ENCODE measurements at regions not wholly inside any gene's neighbourhood (a gene's known extent, or its start where the extent isn't known, plus 50 kb on each side); places are given as distances from the start of the nearest gene placed in this dataset.
"Not testable (repeated sequence)": the region's sequence is repeated elsewhere in the genome, so short reads cannot be mapped to it uniquely, and the experiment has no call there.

- no peak for DNase-seq
Measured at GRCh38 chr2:142716463-142717242, 160.8 kb upstream of the KYNU start.

- DNase-seq, result no peak
Measured at GRCh38 chr2:142714600-142714999, 162.9 kb upstream of the KYNU start.

- no peak for DNase-seq
Measured at GRCh38 chr2:142710336-142710735, 167.1 kb upstream of the KYNU start.

GRCh38 chr2:142707318-142707717, 170.1 kb upstream of the KYNU start:
- no peak for DNase-seq

DNA sequence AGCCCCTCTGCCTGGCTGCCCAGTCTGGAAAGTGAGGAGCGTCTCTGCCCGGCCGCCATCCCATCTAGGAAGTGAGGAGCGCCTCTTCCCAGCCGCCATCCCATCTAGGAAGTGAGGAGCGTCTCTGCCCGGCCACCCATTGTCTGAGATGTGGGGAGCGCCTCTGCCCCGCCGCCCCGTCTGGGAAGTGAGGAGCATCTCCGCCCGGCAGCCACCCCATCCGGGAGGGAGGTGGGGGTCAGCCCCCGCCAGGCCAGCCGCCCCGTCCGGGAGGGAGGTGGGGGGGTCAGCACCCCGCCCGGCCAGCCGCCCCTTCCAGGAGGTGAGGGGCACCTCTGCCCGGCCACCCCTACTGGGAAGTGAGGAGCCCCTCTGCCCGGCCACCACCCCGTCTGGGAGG, 175.1 kb upstream of the KYNU start:
- DNase-seq, result not testable (repeated sequence)

DNA sequence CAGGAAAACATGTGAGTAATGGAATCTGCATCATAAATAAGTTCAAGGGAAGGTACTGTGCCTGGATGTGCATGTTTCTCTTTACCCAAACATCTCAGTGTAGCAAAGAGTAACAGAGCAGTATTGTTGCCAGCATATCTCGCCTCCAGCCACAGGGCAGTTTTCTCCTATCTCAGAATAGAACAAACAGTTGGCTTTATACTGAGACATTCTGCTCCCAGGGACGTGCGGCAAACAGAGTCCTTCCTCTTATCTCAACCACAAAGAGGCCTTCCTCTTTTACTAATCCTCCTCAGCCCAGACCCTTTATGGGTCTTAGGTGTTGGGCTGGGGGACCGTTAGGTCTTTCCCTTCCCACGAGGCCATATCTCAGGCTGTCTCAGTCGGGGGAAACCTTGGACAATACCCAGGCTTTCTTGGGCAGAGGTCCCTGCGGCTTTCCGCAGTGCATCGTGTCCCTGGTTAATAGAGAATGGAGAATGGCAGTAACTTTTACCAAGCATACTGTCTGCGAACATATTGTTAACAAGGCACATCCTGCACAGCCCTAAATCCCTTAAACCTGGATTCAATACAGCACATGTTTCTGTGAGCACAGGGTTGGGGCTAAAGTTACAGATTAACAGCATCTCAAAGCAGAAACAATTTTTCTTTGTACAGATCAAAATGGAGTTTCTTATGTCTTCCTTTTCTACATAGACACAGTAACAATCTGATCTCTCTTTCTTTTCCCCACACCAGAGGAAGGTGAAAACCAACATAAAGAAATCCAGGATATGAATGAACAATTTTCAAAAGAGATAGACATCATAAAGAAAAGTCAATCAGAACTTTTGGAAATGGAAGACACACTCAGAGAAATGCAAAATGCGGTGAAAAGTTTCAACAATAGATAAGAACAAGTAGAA, 181.9 kb upstream of the KYNU start:
- DNase-seq, result not testable (repeated sequence)

DNA sequence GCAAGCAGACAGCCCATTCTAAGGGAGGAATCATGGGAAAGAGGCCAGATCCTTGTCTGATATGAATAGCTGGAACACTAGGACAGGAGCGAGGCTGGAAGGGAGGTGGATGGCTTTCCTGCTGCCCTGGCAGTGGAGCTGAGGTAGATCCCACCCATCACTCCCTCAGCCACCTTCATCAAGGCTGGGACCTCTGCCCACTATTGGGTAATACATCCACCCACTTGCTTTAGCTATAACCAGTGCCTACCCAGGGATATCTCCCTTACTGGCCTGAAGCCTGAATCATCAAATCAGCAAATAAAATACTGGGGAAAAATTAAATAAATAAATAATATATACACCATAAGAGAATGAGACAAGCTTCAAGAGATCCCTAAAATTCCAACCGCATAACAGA, 183.2 kb upstream of the KYNU start:
- DNase-seq, result no peak

DNA sequence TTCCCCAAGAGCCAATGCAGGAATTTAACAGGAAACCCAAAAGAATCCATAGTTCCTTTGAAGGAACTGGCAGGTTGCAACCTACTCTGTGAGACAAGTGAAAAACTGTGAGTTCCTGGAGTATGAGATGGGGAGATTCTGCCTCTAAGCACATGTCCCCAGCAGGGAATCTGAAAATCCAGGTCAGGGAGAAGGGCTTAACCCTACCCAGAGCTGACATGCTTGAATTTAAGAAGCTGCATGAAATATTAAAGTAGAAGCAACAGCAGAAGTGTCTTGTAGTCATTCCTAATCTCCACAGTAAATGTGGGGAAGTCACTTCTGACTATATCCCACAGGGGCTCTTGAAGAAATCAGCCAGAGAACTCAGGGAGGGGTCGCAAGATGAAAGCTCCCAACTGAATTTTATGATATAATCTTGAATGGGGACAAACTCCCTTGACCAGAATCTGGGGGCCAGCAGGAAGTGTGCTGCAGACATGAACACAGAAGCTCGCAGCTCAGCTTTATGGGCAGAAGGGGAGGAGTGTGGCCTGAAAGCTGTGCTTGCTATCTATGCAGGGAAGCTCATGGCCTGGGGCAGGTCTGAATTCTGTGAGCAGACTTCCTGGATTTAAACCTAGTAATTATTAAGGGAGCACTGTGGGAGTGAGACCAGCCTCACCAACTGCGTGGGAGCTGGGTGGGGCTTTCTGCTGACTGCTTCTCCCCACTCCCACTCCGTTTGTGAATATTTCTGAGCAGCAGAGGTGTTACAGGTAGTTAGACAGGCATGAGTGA, 184.1 kb upstream of the KYNU start:
- no peak for DNase-seq

DNA sequence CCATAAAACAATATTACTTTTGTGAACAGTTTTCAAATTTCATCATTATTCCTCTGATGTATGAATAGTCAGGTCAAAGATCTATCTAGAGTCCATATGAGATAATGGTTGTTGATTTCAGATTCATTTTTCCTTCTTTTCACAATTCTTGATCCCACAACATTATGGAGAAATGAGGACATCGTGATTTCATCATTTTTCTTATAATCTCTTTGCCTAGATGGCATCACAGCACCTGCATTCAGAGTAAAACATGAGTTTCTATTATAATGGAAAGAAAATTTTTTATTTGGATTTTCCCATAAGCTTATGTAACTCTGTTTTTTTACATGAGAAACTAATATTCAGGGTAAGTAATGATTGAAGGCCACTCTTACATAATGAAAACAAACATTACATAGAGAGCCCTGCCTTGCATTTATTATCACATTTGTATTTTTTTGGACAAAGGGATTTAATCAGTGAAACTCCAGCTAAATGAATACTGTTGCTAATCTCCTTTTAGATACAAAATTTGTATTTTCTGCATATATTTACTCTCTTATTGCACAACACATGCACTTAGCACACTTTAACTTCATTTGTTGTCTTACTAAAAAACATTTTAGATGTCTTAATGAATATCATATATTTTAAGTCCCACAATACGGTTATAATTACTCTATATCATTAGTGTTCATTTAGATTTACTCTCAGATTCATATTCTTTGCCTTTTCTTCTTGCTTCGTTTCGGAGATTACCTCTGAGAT, 188.4 kb upstream of the KYNU start:
- DNase-seq, result no peak

DNA sequence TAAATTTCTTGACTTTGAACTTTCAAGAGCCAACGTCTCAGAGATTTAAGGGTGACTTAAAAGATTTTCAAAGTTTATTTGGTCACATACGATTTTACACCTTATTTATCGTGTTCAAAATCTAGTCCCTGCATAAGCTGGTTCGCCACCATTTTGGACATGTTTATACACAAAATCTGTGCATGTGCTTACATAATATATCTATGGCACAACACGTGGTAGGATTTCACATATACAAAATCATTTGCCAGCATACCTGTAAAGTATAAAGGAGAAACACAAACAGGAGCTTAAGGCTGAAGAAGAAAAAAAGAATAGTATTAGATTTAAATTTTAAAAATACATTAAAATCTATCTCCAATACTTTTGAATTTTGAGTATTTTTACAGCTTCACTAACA, 190.0 kb upstream of the KYNU start:
- DNase-seq, result no peak

DNA sequence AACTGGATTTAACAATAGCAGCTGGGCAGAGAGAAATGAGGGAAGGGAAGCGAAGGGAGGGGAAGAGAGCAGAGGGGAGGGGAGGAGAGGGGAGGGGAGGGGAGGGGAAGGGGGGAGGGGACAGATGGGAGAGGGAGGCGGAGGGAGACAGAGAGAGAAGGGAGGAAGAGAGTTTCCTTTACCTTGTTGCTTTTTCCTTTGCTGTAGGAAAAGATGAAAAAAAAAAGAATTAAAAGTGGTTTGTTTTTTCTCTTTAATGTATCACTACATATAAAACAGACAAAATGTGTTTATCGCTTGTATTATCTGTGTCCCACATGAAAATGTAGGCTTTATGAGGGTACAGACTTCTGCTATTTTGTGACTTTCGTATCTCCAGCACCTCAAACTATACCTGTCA, 190.4 kb upstream of the KYNU start:
- DNase-seq, result no peak

- no peak for DNase-seq
Measured at GRCh38 chr2:142684667-142685066, 192.8 kb upstream of the KYNU start.

DNA sequence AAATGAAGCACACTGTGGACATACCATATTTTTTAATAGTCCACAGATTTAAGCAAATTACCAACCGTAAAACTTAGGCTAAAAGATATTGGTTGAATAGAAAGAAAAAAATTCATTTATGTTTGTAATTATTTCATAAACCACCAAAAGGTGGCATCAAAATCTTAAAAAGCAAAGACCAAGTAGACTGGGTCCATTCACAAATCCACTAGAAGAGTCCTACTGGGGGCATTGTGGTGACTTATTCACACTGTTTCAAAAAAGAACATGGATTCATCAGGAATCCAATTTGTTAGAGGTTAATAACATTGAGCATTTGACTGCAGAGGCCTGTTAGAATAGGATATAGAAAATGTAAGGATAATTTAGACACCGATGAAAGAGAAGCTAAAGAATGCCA, 194.9 kb upstream of the KYNU start:
- DNase-seq, result no peak

- no peak for DNase-seq
Measured at GRCh38 chr2:142681952-142682351, 195.5 kb upstream of the KYNU start.

DNA sequence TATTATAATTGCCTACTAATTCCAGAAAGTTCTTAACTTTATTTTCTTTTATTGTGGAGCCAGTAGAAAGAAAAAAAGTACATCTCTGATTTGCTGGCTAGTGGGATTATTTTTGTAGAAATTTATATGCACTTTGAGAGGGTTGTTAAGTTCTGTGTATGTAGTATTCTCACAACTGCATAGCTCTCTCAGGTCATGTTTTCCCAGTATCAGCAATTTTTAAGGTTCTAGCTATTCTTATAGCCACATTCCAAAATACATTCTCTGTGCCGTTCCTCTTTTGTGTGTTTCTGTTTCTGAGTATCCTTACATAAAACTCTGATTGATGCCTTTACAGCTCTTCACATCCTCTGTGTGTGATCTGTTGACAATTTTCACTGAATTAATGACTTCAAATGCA, 199.3 kb upstream of the KYNU start:
- DNase-seq, result no peak

GRCh38 chr2:142675398-142675797, 202.1 kb upstream of the KYNU start:
- DNase-seq, result no peak

GRCh38 chr2:142673836-142674235, 203.6 kb upstream of the KYNU start:
- DNase-seq, result no peak

- no peak for DNase-seq
Measured at GRCh38 chr2:142672698-142673097, 204.8 kb upstream of the KYNU start.

DNA sequence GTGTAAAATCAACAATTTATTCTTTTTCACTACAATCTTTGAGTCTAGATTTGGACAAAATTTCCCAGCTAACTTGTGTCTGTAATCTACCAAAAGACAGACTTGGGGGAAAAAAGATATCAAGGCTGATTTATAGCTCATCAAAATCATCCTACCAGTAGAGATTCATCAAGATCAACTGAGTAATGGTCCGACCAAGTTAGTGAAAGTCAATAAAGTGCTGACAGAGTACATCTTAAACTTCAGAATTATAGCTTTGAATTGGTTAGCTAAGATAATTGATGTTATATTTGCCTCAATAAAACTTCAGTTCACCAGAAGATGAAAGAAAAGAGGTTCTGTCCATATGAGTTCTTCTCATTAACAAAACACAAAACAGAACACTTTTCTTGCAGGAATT, 207.1 kb upstream of the KYNU start:
- no peak for DNase-seq

DNA sequence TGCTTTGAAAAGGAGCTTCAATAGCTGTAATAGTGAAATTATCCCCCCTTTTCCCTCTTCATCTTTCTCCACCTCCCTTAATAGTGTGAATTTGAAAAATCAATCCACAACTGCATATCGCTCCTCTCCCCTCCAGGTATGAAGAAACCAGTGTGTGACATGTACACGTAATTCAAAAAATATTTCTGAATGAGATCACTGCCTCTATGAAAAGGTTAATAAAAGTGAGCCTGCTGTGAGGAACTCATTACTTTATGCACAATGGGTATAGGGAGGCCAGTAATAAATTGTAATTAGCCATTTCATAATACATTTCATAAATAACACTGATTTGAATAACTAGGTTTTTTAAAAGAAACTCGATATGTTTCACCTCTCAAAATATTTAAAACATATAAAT, 209.0 kb upstream of the KYNU start:
- DNase-seq, result no peak

DNA sequence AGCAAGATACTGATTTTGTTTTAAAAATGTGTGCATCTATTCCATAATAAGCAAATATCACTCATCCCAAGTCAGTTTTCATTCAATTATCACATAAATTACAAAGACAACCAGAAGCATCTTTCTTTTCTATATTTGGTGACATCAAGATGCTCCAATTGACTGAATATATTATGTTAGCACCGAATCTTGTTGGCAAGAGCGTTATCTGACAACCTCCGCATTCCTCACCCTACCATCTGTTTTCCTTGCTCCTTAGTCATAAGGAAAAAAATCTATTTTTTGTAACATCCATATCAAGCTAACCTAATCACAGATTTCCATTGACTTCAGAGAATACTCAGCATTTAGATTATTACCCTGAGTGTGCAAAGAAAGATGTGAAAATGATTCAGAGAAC, 212.2 kb upstream of the KYNU start:
- DNase-seq, result no peak

DNA sequence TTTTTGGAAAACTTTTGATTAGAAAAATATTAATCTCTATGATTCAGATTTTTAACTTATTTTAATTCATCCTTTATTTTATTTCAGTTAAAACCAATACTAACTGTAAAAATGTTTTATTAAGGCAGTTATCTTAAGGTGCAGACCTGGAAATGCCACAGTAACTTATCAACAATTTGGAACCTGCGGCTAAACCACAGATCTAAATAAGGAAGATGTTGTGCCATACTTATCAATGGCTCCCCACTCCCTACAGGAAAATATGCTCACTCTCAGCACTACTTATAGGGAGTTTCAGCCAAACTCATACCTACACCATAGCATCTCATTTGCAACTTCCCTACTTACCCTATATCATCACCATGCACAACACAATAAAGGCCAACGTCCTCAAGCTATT, 226.9 kb upstream of the KYNU start:
- no peak for DNase-seq

Data from muscle of arm (tissue), 1 donor.